Panc1 (cell line): ENCODE measurements at regions not wholly inside any gene's neighbourhood (a gene's known extent, or its start where the extent isn't known, plus 50 kb on each side); places are given as distances from the start of the nearest gene placed in this dataset.

Experiments
- ATAC-seq: fragments of 200-7000 bp; cut with Tn5 transposase; 2 replicates; pipeline ENCODE4 v1.9.1; 2020; ENCODE audit warnings: mild to moderate bottlenecking, moderate library complexity
- BruUV-seq: library from RNA; stranded (reverse); fragments of 400-500 nt; replicated peaks from 2 replicates; lab custom pipeline; 2021; lab: Mats Ljungman, UMichigan
- CTCF ChIA-PET: fragments of 300-600 bp; sonication (Branson Sonifier 250); formaldehyde crosslinking; loops from one replicate; lab custom pipeline; 2022; ENCODE audit warnings: antibody characterized with exemption; lab: Charles Lee
- POLR2A ChIA-PET: fragments of 300-600 bp; sonication (Branson Sonifier 250); formaldehyde crosslinking; loops from one replicate; lab custom pipeline; 2022; ENCODE audit warnings: antibody characterized with exemption; lab: Charles Lee
- DNase-seq: peaks from one replicate; pipeline ENCODE4 v3.0.0-alpha.2; 2010; ENCODE audit warnings: low read depth, low spot score
- H3K27ac ChIP-seq: 2 replicates; pipeline ENCODE4 v1.5.1; 2011; ENCODE audit warnings: mild to moderate bottlenecking, low read length, inconsistent platforms
- H3K27me3 ChIP-seq: fragments of 200-500 bp; sonication (Bioruptor generic); 2 replicates; pipeline ENCODE4 v1.6.0; 2014; ENCODE audit warnings: low read length, inconsistent platforms; ENCODE audit not compliant: control insufficient read depth, insufficient read depth
- H3K36me3 ChIP-seq: fragments of 200-500 bp; sonication (Bioruptor generic); 2 replicates; pipeline ENCODE4 v1.5.1; 2014; ENCODE audit warnings: inconsistent platforms, mild to moderate bottlenecking, low read length, moderate library complexity; ENCODE audit not compliant: control insufficient read depth, insufficient read depth
- H3K4me1 ChIP-seq: 2 replicates; pipeline ENCODE4 v1.5.1; 2011; ENCODE audit warnings: inconsistent platforms, mild to moderate bottlenecking, low read length, moderate library complexity; ENCODE audit not compliant: control insufficient read depth, insufficient read depth
- H3K4me3 ChIP-seq, 2 experiments: 2 replicates each; pipeline ENCODE4 v1.5.1; 2011 to 2012; ENCODE audit warnings: low read depth in 2 of 2, low read length in 2 of 2, mild to moderate bottlenecking in 2 of 2, inconsistent platforms in 1 of 2, moderate library complexity in 1 of 2
- H3K9me3 ChIP-seq: fragments of 200-500 bp; sonication (Bioruptor generic); 2 replicates; pipeline ENCODE4 v1.5.1; 2014; ENCODE audit warnings: low read depth, mild to moderate bottlenecking, inconsistent platforms, low read length, moderate library complexity; ENCODE audit not compliant: control insufficient read depth, insufficient read depth
- POLR2AphosphoS5 ChIP-seq: IDR thresholded peaks from 2 replicates; pipeline ENCODE4 v1.6.1; 2012; ENCODE audit warnings: mild to moderate bottlenecking, low read depth, low read length, moderate library complexity
- SIN3A ChIP-seq: IDR thresholded peaks from 2 replicates; pipeline ENCODE4 v1.6.1; 2012; ENCODE audit warnings: low read depth, mild to moderate bottlenecking, low read length, moderate library complexity, borderline replicate concordance; ENCODE audit not compliant: insufficient read depth
- TCF7L2 ChIP-seq: IDR thresholded peaks from 2 replicates; pipeline ENCODE4 v1.6.1; 2011; ENCODE audit warnings: mild to moderate bottlenecking, low read depth, low read length, inconsistent platforms
- in situ Hi-C: cut with HindIII; loops from 2 replicates; pipeline ENCODE4 v1.10.0; 2016; ENCODE audit warnings: low sequenced_read_pairs, low pct_unique_long_range_greater_than_20kb
- intact Hi-C: fragments of 100-400 bp; cut with micrococcal nuclease; formaldehyde crosslinking; loops from one replicate; pipeline ENCODE4 v1.10.0; 2022; ENCODE audit not compliant: unreplicated experiment
- TF ChIP-seq, protein P1 (sequence below), 2 experiments: IDR thresholded peaks; 2 replicates each; pipeline ENCODE4 v1.6.1; 2011 to 2012; ENCODE audit warnings: low read depth in 2 of 2, control low read depth in 1 of 2, low read length in 1 of 2, mild to moderate bottlenecking in 1 of 2, moderate library complexity in 1 of 2; ENCODE audit not compliant: insufficient read depth in 1 of 2
- TF ChIP-seq, protein P2 (sequence below): fragments of 450-650 bp; IDR thresholded peaks from 2 replicates; pipeline ENCODE4 v1.5.1; 2017; ENCODE audit warnings: mild to moderate bottlenecking

DNA sequence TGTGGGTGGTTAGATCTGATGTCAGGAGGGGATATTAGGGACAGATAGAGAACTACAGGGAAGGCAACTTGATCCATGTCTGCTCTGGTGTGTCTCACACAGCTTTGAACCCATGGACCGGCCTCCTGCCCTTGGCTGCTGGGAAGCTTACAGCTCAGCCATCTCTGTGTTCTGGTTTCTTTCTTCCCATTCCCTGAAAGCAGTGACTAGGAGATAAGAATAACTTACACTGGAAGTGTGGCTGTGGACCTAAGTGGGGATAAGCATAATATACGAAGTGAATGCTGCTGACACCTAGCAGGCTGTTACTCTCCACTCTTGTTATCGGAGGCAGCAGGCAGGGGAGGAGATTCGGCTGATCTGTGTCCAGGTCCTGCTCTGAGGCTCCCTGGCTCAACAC, 282.3 kb upstream of the TUT7 start:
- H3K4me3 ChIP-seq = no peak overlapping the region
- no peaks in the 10 kb centered on the region for H3K4me1 ChIP-seq
- in situ Hi-C loops = no loop called here
- intact Hi-C loops = no loop called here
- no peak overlapping the region for H3K27ac ChIP-seq
- ATAC-seq (no peak), DNase-seq (no peak)
- ChIA-PET POLR2A (no interaction called here), CTCF (no interaction called here)
- no peaks in the 10 kb centered on the region for H3K27me3 ChIP-seq
- H3K36me3 ChIP-seq = no peaks in the 10 kb centered on the region
- BruUV-seq = no TSS peak
- TF ChIP-seq, protein P1, sequence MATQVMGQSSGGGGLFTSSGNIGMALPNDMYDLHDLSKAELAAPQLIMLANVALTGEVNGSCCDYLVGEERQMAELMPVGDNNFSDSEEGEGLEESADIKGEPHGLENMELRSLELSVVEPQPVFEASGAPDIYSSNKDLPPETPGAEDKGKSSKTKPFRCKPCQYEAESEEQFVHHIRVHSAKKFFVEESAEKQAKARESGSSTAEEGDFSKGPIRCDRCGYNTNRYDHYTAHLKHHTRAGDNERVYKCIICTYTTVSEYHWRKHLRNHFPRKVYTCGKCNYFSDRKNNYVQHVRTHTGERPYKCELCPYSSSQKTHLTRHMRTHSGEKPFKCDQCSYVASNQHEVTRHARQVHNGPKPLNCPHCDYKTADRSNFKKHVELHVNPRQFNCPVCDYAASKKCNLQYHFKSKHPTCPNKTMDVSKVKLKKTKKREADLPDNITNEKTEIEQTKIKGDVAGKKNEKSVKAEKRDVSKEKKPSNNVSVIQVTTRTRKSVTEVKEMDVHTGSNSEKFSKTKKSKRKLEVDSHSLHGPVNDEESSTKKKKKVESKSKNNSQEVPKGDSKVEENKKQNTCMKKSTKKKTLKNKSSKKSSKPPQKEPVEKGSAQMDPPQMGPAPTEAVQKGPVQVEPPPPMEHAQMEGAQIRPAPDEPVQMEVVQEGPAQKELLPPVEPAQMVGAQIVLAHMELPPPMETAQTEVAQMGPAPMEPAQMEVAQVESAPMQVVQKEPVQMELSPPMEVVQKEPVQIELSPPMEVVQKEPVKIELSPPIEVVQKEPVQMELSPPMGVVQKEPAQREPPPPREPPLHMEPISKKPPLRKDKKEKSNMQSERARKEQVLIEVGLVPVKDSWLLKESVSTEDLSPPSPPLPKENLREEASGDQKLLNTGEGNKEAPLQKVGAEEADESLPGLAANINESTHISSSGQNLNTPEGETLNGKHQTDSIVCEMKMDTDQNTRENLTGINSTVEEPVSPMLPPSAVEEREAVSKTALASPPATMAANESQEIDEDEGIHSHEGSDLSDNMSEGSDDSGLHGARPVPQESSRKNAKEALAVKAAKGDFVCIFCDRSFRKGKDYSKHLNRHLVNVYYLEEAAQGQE (IDR thresholded peaks at IDR 0.05; ENCODE audit: insufficient read depth in 1 of 2, low read depth in 2 of 2, low read length in 1 of 2) = no peak
- TF ChIP-seq POLR2AphosphoS5 (no peak), TCF7L2 (no peak), SIN3A (no peak)
- TF ChIP-seq, protein P2, sequence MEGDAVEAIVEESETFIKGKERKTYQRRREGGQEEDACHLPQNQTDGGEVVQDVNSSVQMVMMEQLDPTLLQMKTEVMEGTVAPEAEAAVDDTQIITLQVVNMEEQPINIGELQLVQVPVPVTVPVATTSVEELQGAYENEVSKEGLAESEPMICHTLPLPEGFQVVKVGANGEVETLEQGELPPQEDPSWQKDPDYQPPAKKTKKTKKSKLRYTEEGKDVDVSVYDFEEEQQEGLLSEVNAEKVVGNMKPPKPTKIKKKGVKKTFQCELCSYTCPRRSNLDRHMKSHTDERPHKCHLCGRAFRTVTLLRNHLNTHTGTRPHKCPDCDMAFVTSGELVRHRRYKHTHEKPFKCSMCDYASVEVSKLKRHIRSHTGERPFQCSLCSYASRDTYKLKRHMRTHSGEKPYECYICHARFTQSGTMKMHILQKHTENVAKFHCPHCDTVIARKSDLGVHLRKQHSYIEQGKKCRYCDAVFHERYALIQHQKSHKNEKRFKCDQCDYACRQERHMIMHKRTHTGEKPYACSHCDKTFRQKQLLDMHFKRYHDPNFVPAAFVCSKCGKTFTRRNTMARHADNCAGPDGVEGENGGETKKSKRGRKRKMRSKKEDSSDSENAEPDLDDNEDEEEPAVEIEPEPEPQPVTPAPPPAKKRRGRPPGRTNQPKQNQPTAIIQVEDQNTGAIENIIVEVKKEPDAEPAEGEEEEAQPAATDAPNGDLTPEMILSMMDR = no peak
- no peaks in the 10 kb centered on the region for H3K9me3 ChIP-seq

DNA sequence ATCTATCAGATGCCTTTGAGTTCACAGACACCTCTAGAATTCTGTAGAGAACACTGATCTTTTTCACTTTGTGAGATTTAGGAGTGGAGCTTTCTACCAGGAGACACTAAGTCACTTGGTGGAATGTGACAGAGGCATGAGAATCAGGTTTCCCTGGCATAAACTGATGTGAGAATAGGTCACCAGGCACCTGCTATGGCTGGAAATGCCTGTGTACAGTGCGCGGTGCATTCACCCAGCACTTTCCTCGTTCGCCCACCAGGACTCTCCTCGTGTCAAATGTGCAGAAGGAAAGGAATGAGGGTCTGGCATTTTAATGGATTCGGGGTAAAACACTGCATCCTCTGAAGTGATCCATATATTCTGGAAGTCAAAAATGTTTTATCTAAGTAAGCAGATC, 281.8 kb upstream of the TUT7 start:
- TF ChIP-seq SIN3A = no peak
- TF ChIP-seq TCF7L2 = no peak
- TF ChIP-seq, protein P2 = no peak
- TF ChIP-seq, protein P1 (IDR thresholded peaks at IDR 0.05; ENCODE audit: insufficient read depth in 1 of 2, low read depth in 2 of 2, low read length in 1 of 2) = no peak
- no peak for TF ChIP-seq POLR2AphosphoS5
- Histone ChIP-seq H3K9me3 (no peaks in the 10 kb centered on the region), H3K36me3 (no peaks in the 10 kb centered on the region), H3K4me1 (no peaks in the 10 kb centered on the region), H3K4me3 (no peak overlapping the region), H3K27me3 (no peaks in the 10 kb centered on the region), H3K27ac (no peak overlapping the region)
- DNase-seq (no peak), ATAC-seq (no peak)
- in situ Hi-C loops (no loop called here), intact Hi-C loops (no loop called here)
- POLR2A ChIA-PET = no interaction called here
- CTCF ChIA-PET = no interaction called here
- no TSS peak for BruUV-seq
